NCI-H69 (cell line): ENCODE measurements at regions not wholly inside any gene's neighbourhood (a gene's known extent, or its start where the extent isn't known, plus 50 kb on each side); places are given as distances from the start of the nearest gene placed in this dataset.

Experiments
- DNase-seq: peaks from one replicate; lab custom pipeline; 2025; lab: John Stamatoyannopoulos, UW

DNA sequence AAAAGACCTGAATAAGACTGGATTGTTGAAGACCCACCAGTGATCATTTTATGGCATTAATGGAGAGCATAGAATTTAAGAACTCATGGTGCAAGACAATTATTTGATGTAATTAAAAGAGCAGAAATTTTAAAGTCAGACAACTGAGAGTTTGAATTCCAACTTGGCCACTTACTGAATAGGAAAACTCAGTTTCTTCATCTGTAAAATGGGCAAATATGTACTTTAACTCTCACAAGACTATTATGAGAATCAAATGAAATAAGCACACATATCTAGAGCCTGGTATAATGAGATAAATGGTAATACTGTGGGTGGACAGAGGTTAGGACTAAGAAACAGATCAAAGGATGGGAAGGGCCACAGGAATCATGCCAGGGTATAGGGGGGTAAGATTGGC lies 88.0 kb downstream of the SOX9 start:
- no peak for DNase-seq

DNA sequence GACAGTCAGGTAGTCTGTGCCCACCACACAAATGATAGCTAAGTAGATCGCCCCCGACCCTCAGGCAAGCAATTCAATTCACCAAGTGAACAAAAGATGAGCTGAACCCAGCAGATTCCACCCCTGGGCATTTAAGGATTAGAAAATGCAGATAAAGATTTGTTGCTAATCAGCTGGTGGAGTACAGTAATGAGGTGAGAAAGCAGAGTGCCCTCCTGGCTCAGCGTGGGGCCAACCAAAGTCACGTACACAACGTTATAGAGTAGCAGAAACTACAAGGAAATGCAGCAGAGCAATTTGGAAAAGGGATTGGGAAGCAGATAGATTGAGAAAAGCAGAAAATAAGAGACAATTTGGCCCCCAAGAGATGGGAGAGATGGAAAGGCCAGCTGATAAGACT lies 91.2 kb downstream of the SOX9 start:
- DNase-seq: no peak

DNA sequence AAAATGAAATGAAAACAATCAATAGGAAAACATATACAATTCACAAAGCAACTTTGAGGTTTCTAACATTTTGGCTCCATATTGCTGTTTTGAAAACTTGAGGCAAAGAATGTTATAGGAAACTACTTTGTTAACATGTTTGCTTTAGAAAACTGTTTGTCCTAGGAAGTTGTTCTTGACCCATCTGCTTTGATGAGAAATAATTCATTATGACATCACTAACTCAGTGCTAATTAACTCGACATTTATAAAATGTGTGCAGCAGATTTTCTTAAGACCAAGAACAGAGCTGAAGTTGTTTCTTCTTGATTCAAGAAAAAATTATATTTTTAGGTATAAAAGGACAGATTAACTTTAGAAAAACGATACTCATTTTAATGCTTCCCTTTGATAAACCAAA lies 94.7 kb downstream of the SOX9 start:
- DNase-seq: no peak

DNA sequence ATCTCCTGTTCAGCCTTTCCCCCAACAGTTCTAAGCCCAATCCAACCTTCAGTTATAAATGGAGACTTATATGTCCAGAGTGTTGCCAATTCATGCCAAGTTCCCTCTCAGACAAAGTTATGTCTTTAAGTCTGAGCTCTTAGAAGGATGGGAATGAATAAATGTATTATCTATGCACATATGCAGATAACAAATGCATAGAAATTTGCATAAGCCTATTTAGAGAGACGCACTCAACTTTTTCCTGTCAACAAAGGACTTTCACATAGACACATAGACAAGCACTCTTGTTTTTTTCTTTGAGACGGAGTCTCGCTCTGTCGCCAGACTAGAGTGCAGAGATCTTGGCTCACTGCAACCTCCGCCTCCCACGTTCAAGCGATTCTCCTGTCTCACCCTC lies 95.1 kb downstream of the SOX9 start:
- no peak for DNase-seq

DNA sequence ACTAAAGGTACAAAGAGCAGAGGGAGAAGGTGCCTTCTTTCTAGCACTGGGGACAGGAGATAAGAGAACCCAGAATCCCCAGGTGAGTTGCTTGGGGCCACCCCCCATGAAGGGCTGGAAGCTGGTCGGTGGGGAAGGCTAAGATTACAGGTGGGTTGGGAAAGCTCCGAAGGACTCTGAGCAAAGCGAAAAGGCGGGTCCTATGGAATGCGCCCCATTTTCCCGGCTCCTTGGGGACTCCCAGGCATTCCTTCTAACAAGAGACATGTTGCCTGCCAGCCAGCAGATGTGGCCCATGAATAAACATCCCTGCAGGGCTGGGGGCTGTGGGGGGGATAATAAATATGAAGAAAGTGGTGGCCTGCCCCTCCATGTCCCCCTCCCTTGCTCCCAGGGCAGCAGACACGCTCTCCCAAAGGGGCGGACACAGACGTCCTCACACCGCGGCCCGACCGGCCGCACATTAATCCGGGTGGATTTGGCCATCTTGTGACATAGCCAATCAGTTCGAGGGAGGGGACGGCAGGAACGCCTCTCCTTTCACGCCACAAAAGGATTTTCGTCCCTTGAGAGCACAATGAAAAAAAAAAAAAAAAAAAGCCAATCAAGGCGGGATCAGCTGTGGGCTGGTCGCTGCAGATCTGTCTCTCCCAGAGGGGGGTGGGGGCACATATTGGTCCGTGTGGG lies 98.5 kb downstream of the SOX9 start:
- DNase-seq: peak; percentile 85

DNA sequence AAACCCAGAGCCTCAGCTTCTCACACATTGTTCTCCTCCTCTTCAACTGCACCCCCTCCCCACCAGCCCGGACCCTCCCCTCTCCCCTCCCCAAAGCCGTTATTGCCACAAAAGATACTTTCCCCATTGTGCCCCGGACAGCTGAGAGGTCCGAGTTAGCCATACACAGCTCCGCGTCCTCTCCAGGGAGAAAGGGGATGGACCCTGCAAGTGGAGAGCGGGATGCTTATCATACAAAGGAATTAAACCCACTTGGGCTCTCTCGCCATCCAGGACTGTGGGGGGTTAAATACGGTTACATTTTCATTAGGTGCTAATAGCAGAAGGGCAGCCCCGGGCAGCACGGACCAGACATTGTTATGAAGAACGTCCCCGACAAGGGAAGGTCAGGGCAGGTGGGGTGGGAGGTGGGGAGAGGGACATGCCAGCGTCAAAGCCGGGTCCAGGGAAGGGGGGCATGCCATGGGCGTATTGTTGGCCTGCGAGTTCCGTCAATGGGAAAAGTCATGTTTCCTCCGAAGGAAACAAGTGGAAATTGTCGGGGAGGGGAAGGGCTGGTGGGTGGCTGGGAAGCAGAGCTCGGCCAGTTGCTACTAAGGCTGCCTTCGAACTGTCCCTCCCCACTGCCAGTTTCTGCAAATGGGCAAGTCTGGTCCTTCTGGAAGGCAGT lies 99.1 kb downstream of the SOX9 start:
- no peak for DNase-seq

DNA sequence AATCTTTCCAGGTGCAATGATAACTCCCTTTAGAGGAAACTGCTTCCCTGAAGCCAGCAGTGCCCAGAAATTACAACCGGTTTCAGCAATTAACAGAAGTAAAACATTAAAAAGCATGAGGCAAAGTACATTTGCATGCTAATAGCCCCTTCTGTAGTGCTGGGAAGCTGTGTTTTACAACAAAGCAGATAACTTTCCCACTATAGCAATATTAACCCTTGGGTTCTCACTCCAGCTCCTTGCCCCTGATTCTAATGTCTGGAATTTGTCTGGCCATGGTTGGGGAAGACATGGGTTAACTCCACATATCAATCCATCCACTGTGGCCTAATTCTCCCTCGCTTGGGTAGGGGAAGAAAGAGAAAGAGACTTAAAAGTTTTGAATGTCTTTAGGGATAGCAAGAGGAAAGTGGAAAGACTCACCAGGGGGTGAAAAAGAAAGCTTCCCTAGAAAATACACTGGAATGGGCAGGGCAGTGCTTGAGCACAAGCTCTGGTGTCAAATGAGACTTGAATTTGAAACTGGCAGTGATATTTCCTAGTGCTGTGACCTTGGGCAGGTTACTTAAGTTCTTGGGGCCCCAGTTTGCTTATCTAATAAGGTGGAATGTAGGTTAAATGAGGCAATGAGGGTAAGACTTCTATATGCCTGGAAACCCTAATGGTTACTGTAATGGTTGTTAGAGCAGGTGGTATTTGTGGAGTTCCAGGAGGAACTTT lies 102.0 kb downstream of the SOX9 start:
- no peak for DNase-seq

DNA sequence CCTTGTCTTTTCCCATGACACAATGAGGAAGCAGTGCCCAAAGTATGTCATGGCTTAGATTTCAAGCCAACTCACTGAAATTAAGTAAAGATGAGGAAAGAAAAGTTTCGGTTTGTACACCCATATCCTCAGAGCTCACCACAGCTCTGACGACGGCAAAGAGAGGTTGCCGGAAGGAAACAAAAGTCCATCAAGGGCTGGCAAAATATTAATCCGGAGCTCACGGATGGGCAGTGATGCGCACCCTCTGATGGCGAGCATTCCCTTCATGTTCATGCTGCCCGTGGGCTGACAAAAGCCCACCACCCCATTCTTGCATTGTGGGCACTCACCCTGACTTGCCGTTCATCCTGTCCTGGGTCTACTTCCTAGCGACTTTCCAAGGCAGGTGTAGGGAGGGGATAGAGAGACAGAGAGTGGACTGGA lies 103.1 kb downstream of the SOX9 start:
- DNase-seq: no peak

DNA sequence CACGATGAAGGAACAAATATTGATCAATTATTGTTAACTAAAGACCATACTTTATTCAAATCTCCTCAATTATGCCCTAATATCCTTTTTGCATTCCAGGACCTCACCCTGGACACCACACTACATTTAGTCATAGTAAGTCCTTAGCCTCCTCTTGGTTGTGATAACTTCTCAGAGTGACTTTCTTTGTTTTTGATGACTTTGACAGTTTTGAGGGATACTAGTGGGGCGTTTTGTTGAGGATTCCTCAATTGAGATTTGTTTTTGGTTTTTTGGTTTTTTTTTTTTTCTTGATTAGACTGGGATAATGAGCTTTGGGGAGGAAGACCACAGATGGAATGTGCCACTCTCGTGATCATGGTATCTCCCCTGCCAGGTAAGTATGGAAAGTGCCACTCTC lies 105.5 kb downstream of the SOX9 start:
- no peak for DNase-seq

DNA sequence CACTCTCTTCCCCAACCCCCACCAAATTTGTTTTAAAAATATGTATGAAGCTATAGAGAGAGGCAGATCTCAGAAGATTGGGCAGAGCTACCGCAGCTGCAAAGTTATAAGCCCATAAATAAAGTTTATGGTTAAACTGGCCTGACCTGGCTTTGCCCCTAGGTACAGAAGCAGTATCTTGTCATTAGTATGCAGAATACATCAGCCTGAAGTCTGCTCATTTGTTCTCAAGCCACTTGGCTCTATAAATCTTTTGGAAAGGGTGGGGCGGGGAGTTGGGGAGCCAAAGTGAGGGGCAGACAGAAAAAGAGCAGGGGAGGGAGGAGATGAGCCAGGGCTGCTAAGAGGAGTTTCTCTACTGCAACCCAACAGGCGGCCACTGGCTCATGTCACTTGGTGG lies 113.2 kb downstream of the SOX9 start:
- no peak for DNase-seq

DNA sequence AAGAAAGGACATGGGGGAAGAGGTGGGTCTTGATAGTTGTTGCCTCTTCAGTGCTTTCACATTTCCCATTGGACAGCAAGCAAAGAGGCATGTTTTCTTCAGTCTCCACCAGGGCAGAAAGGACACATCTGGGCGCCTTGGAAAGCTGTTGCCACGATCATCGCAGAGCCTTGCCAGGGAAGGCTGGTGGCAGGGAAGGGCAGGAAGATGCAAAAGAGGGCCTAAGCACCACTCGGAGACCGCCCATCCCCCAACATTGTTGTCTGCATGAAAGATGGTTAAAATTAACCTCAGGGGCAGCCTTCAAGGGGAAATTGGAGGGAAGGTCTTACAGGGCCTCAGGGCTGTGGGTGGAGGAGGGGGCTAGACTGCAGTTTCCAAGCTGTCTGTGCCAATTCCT lies 114.2 kb downstream of the SOX9 start:
- DNase-seq: no peak

DNA sequence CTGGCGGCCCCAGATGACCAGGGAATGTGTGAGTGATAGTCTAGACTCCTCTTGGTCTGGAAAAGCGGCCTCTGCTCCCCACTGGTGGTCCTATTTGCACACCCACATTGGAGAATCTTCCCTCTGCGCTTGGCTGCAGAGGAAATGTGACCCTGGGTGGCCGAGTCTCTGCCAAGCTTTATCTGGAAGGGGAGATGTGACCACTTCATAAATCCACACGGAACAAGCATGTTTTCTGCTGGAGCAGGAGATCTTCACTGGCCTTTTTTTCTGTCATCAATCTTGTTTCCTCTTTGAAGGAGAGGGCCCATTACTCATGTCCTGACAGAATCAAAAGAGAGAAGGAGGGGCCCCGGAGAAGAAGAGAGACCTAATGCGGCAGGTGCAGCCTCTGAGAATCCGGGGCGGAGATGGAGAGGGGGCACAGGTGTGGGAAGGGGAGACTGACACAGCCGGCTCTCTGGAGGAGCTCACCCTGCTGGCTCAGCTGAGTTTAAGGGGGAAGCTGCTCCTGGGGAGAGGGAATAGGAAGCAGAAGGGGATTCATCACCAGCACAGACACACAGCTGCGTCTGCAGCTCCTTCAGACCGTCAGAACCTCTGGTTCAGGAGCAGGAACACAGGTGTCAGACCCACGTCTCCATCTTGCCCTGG lies 116.3 kb downstream of the SOX9 start:
- DNase-seq: peak; percentile 74

DNA sequence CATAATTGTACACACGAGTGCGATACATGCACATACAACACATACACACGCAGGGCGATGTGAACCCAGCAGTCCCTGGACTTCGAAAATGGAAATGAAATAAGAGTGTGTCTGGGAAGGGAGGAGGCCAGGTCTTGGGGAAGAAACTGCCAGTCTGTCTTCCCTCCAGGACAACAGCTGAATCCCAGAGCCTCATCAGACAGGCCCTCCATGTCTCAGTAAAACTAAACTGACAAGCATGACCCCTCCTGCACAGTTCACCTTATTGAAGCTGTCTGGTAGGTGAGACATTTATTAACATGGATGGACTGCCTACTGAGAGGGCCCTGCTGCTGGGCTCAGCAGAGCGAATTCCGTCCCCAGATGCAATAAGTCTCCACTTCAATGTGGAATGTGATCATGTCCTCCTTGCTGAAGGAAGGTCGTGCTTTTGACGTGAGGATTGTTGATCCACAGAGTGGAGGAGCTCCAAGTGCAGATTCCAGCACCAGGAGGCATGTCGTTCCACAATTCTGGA lies 117.4 kb downstream of the SOX9 start:
- no peak for DNase-seq

DNA sequence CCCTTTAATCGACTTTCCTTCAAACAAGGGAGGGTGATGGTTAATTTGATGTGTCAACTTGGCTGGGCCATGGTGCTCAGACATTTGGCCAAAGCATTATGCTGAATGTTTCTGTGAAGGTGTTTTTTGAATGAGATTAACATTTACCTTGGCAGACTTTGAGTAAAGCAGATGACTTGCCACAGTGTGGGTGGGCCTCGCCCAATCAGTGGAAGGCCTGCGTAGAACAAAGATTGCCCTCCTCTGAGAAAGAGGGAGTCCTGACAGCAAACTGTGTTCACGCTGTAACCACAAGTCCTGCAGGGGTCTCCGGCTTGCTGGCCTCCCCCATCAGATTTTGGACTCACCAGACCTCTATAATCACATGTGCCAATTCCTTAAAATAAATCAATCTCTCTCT lies 118.7 kb downstream of the SOX9 start:
- DNase-seq: no peak

DNA sequence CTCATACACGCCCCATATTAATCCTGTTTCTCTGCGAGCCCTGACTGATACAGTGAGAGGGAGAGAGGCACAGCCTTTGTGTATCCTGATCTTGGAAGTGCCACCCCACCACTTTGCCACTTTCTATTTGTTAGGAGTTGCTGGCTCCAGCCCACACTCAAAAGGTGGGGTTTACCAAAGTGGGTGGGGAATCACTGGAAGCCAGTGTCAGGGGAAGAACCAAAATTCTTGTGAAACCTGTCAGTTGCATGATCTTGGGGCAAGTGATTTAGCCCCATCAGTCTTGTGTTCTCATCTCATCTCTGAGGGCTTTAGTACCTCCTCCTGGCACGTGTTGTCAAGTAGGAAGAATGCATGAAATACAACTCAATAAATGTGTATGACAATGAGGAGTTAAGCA lies 119.5 kb downstream of the SOX9 start:
- DNase-seq: no peak

DNA sequence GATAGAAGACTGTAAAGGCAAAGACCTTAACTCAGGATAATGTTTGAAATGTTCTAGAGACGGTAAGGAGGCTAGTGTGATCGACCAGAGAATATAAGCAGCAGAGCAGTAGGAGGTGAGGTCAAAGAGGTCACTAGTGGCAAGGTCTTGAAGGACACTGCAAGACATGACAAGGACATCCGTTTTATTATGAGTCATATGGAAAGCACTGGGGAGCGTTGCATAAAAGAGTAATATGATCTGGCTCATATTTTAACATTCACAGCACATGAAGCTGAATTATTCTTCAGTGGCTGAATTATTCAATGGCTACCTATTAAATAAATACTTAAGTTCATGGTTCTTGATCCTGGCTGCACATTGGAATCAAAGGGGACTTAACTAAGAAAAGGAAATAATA lies 123.7 kb downstream of the SOX9 start:
- DNase-seq: no peak

DNA sequence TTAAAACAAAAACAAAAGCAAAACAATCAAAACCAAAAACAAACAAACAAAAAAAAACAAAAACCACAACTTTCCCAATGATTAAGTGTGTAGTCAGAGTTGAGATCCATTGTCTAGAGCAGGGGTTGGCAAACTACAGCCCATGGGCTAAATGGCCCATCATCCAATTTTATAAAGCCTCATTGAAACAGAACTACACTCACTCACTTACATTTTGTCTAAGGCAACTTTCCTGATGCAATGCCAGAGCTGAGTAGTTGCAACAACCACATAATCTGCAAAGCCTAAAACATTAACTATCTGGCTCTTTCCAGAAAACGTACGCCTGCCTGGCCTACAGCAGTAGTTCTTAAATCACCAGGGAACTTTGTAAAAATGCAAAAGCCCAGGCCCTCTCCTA lies 124.1 kb downstream of the SOX9 start:
- DNase-seq: no peak

DNA sequence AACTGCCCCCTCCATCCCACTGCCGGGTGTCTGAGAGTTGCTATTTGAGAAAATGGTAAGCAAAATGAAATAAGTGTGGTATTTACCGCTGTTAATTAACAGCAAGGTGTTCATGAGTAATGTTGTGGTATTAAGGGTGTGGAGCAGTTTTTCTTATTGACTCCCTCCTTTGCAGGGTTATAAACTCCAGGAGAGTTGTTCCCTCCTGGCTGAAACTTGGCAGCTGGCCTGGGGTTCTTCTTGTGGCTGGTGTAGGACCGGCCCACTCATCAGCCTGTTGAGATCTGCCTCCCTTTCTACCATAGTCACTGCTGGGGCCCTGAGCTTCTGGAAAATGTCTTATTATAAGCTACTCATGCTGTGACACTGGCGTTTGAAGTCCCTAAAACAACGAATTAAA lies 128.6 kb downstream of the SOX9 start:
- no peak for DNase-seq

DNA sequence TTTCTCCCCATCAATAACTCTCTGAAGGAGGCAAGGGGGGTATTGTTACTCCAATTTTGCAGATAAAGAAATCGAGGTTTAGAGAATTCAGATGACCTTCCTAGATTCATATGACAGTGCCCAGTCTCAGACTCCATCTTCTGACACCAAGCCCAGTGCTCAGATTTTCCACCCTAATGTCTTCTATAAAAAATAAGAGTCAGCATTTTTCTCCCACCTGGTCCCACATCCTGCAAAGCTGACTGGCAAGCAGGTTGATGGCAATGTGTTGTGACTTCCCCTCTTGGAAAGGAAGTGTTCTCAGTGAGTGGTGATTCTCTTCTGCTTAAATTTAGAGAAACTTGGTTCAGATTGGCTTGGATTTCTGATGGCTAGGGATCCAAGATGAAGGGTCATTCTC lies 129.4 kb downstream of the SOX9 start:
- DNase-seq: no peak

DNA sequence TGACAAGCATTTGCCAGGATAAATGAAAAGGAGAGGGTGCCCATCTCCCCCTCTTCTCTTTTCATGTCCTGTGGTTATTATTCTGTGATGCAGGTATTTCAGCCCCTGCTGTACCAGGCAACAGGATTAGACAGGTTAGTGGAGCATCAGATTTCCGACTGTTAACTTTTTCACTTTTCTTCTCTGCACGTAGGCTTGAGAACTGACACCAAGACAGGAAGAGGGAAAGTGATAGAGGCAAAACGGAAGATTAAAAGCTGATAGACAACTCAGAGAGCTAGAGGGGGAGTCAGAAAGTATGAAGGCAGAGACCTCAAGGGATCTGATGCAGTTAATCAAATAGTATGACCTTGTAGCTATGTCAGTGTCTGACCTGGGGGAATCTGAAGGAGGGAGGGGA lies 132.8 kb downstream of the SOX9 start:
- no peak for DNase-seq

DNA sequence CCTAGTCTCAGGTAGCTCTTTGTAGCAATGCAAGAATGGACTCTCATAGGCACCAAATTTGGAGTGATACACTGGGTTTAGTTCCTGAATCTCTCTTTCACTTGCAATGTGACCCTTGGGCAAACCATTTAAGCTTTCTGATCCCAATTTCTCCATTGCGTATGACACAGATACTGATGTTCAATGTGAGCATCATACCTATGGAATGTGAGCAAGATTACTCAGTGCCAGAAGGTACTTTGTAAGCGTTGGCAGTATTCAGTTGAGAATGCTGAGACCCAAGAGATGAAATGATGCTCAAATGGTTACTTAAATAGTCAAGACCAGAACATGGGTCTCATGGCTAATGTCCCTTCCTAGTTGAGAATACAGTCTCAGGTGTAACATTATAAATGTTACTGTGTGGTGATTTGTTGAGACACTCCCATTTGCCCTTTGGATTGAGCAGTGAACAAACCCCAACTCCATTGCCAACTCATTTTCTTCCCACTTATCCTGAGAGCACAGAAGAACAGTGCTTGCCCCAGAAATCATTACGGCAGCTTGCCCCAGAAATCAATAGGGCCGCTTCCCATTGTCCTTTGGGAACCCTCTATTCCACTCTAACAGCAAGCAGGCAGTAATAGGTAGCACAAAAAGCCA lies 134.1 kb downstream of the SOX9 start:
- DNase-seq: no peak

DNA sequence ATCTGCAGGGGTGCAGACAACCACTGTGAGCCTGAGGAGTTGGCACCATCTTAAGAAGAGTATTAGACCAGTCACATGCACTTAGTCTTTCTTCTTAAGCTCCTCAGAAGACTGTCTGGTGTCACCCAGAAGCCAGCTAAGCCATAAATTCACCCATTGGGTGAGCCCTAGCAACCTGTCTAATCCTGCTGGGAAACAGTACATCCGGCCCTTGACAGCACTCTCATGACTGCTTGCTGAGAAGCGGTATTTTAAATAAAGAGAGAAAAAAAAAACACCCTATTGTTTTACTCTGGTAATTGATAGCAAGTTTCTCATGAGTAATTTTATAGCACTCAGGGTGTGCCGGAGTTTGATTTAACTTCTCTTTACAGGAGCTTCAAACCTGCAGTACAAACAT lies 134.7 kb downstream of the SOX9 start:
- DNase-seq: peak; percentile 59
